ENCODE measurements at regions not wholly inside any gene's neighbourhood (a gene's known extent, or its start where the extent isn't known, plus 50 kb on each side); places are given as distances from the start of the nearest gene placed in this dataset.

DNA sequence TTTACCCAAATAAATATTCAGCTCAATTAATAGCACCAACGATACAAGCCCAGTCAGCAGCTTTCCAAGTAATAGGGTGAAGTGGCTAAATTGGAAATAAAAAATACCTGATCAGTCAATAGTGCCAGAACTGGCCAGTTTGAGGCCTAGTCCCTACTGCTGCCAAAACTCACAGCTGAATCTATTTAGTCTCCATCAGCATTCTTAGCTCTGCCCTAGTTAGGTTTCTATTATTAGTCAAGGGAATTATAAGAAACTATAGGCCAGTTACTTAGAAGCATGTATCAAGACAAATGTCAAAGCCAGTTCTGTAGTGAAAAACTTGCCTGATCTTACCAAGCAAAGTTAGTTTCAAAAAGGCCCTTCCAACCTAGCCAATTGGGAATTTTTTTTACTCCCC, 146.2 kb upstream of the ZBTB20 start:
- TF ChIP-seq, protein P1, sequence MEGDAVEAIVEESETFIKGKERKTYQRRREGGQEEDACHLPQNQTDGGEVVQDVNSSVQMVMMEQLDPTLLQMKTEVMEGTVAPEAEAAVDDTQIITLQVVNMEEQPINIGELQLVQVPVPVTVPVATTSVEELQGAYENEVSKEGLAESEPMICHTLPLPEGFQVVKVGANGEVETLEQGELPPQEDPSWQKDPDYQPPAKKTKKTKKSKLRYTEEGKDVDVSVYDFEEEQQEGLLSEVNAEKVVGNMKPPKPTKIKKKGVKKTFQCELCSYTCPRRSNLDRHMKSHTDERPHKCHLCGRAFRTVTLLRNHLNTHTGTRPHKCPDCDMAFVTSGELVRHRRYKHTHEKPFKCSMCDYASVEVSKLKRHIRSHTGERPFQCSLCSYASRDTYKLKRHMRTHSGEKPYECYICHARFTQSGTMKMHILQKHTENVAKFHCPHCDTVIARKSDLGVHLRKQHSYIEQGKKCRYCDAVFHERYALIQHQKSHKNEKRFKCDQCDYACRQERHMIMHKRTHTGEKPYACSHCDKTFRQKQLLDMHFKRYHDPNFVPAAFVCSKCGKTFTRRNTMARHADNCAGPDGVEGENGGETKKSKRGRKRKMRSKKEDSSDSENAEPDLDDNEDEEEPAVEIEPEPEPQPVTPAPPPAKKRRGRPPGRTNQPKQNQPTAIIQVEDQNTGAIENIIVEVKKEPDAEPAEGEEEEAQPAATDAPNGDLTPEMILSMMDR (IDR thresholded peaks at IDR 0.05), result no peak
- TF ChIP-seq ZFX (IDR thresholded peaks at IDR 0.05; ENCODE audit: borderline replicate concordance), result no peak
